HG02981 (cell line): ENCODE measurements at regions not wholly inside any gene's neighbourhood (a gene's known extent, or its start where the extent isn't known, plus 50 kb on each side); places are given as distances from the start of the nearest gene placed in this dataset.

Experiments used
- ATAC-seq: cut with Tn5 transposase; IDR thresholded peaks from one replicate; pipeline ENCODE4 v1.9.1; 2021; ENCODE audit warnings: mild to moderate bottlenecking, moderate library complexity; ENCODE audit not compliant: unreplicated experiment

GRCh38 chr4:175946472-175947116, 119.0 kb upstream of the WDR17 start:
- no peak for ATAC-seq

- no peak for ATAC-seq
Observed at GRCh38 chr4:175947117-175947722, 118.4 kb upstream of the WDR17 start.

- ATAC-seq, result no peak
Observed at GRCh38 chr4:175951794-175952193, 113.8 kb upstream of the WDR17 start.

GRCh38 chr4:175953116-175953515, 112.5 kb upstream of the WDR17 start:
- ATAC-seq, result no peak

- peak; percentile 80 for ATAC-seq
Observed at GRCh38 chr4:175953960-175954521, 111.6 kb upstream of the WDR17 start.

- no peak for ATAC-seq
Observed at GRCh38 chr4:175954685-175955084, 111.0 kb upstream of the WDR17 start.

- peak; percentile 61 for ATAC-seq
Observed at GRCh38 chr4:175961604-175962003, 104.0 kb upstream of the WDR17 start.

GRCh38 chr4:175970072-175970471, 95.6 kb upstream of the WDR17 start:
- ATAC-seq, result no peak

- no peak for ATAC-seq
Observed at GRCh38 chr4:175970724-175971123, 94.9 kb upstream of the WDR17 start.

- no peak for ATAC-seq
Observed at GRCh38 chr4:175971388-175972179, 94.1 kb upstream of the WDR17 start.

GRCh38 chr4:175973027-175973923, 92.4 kb upstream of the WDR17 start:
- ATAC-seq, result no peak

GRCh38 chr4:175983636-175984035, 82.0 kb upstream of the WDR17 start:
- ATAC-seq, result no peak

GRCh38 chr4:175986668-175987067, 79.0 kb upstream of the WDR17 start:
- ATAC-seq, result no peak

- no peak for ATAC-seq
Observed at GRCh38 chr4:175988511-175988910, 77.1 kb upstream of the WDR17 start.

- no peak for ATAC-seq
Observed at GRCh38 chr4:175996206-175996605, 69.4 kb upstream of the WDR17 start.

- ATAC-seq, result no peak
Observed at GRCh38 chr4:175997291-175997690, 68.3 kb upstream of the WDR17 start.

GRCh38 chr4:175998782-175999181, 66.9 kb upstream of the WDR17 start:
- ATAC-seq, result no peak

GRCh38 chr4:175999944-176000343, 65.7 kb upstream of the WDR17 start:
- ATAC-seq, result no peak

- no peak for ATAC-seq
Observed at GRCh38 chr4:176001151-176002006, 64.3 kb upstream of the WDR17 start.
